ENCODE measurements at regions not wholly inside any gene's neighbourhood (a gene's known extent, or its start where the extent isn't known, plus 50 kb on each side); places are given as distances from the start of the nearest gene placed in this dataset.

- DNase-seq (ENCODE audit: low read depth): no peak
These were observed 1526.6 kb upstream of the FLRT2 start for GRCh38 chr14:84003346-84003745.

DNA sequence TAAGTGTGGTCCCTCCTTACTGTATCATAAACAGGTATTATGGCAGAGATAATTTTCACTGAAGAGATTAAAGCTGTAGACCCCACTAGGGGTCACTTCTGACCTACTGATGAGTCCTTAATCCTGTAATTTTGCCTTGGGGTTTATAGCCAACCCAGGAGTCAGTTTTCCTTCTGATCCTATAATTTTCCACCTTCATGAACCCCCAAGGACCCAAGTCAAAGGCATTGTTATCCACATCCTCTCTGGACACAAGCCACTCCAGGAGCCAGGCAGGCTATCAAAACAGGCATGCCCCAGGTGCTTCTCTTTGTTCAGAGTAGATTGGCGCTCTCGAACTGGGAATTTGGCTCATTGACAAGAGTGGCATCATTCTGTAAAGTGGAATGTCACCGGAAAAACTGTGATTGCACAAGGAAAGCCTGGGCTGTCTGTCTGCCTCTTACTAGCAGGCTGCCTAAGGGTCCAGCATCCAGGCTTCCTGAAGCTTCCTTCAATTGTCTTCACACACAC lies 1523.2 kb upstream of the FLRT2 start:
- DNase-seq (ENCODE audit: low read depth): no peak

DNA sequence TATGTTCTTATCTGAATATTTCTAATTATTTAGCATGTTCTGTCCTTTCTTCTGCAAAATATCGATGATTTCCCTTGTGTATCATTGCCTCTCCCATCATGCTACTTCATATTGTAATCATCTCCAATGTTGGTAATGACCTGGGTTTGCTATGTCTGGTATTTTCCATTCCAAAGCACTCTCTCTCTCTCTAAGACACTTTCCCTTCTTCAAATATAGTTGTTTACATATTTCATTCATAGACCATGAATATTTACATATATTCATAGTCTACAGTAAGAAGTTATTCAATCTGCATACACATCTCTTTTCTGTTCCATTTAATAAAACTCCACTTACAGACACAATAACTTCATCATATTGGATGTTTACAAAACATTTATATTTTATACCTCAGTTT lies 1516.5 kb upstream of the FLRT2 start:
- DNase-seq (ENCODE audit: low read depth): no peak

GRCh38 chr14:84017495-84017894 lies 1512.4 kb upstream of the FLRT2 start:
- no peak for DNase-seq (ENCODE audit: low read depth)

DNA sequence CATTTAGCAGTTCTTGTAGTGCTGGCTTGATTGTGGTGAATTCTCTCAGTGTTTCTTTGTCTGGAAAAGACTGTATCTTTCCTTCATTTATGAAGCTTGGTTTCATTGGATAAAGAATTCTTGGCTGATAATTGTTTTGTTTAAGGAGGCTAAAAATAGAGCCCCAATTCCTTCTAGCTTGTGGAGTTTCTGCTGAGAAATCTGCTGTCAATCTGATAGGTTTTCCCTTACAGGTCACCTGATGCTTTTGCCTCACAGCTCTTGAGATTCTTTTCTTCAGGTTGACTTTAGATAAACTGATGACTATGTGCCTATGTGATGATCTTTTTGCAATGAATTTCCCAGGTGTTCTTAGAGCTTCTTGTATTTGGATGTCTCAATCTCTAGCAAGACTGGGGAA lies 1508.5 kb upstream of the FLRT2 start:
- no peak for DNase-seq (ENCODE audit: low read depth)

DNA sequence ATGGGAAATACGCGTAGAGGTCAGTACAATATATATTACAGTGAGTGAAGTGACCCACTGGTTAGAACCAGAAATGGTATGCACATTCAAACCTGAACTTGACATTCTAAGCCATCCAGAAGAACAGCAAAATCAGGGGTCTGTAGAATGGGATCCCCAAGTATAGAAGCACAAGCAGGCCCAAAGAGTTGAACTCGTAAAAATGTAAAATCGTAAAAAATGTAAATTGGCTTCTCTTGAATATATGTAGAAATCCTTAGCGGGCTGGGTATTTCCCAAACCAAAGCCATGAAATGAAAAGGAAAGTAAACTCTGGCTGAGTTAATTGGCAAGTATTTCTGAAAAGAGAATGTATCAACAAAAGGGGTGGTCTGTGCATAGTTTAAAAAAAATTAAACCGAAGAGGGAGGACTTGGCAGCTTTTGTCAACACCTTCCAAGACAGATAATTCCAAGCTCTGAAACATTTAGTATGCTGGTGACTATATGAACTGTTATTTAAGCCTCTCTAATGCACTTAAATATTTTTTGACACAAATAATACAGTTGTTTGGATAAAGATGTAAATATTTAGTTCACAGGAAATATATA lies 1505.6 kb upstream of the FLRT2 start:
- DNase-seq (ENCODE audit: low read depth): no peak

DNA sequence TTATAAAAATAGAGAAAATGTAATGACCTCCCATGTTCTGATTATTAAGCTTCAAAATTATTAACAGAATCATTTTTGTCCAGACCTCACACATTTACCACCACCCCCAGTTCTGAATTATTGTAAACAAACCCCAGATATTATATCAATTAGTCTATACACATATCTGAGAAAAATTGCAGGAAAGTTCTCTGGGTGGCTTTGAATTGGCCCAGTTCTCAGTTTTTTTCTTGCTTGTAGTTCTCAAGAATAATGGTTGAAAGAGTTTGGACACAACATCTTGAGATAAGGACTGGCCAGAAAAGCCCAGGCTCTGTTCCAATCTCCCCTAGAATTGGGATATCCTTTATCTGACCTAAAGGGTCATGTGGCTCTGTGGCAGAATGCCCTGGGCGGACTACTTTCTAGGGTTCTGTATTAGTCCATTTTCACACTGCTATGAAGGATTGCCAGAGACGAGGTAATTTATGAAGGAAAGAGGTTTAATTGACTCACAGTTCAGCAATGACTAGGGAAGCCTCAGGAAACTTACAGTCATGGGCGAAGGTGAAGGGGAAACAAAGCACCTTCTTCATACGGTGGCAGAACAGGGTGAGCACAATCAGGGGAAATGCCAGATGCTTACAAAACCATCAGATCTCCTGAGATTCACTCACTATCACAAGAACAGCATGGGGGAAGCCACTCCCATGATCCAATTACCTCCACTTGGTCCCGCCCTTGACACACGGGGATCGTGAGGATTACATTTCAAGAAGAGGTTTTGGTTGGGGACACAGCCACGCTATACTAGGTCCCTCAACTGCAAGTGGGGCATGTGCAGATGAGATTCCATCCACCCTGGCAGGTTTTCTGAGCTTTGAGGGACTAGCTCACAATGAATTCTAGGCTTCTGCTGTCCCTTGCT lies 1504.6 kb upstream of the FLRT2 start:
- DNase-seq (ENCODE audit: low read depth): no peak

- no peak for DNase-seq (ENCODE audit: low read depth)
These were observed 1502.6 kb upstream of the FLRT2 start for GRCh38 chr14:84027351-84027750.

- DNase-seq (ENCODE audit: low read depth): no peak
These were observed 1501.8 kb upstream of the FLRT2 start for GRCh38 chr14:84028080-84028604.

DNA sequence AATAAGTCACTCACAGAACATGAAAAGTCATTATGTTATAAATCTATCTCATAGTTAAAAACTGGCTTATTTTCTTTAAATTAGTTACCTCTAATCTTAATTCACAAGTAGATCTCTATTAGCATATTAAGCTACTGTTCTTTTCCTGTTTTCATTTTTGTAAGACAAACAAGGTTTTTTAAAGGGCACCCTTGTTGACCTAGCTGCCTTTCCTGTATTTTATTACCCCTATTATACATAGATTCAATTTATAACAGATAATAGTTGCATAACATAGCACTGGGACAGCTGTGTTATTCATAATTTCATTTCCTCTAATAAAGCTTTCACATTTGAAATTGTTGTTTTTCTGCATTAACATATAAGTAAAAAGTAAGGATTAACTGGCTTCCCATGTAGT lies 1500.7 kb upstream of the FLRT2 start:
- no peak for DNase-seq (ENCODE audit: low read depth)

DNA sequence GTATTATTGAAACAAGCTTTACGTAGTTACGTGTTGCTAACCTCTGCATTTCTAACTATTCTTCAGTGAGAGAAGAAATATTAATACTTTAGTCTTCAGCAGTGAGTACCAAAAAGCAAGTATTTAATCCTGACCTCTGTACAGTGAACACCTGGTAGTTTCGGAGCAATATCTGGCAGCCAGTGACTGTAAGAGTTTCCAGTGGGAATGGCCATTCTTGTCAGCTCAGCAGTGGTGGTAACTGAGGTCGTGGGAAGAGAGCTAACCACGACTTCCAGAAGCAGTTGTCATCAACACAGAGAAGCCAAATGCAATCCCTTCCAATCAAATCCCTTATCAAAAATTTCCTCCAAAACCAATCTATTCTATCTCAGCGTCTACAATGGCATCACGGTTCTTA lies 1500.2 kb upstream of the FLRT2 start:
- no peak for DNase-seq (ENCODE audit: low read depth)

GRCh38 chr14:84036840-84037239 lies 1493.1 kb upstream of the FLRT2 start:
- no peak for DNase-seq (ENCODE audit: low read depth)

DNA sequence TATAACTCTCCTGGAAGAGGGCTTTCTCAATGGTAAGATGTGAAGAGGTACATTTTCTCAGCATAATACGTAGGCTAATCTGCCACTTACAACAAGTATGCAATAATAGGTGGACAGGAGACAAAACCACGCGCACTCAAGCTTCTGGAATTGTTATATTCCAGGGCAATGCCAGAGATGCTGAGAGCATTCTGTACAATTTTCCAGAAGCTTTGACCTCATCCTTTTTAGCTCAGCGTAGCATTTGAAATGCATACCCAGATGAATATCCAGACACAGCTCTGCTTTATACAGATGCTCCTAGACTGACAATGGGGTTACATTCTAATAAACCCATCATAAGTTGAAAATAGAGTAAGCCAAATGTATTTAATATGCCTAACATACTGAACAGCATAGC lies 1492.4 kb upstream of the FLRT2 start:
- DNase-seq (ENCODE audit: low read depth): no peak

DNA sequence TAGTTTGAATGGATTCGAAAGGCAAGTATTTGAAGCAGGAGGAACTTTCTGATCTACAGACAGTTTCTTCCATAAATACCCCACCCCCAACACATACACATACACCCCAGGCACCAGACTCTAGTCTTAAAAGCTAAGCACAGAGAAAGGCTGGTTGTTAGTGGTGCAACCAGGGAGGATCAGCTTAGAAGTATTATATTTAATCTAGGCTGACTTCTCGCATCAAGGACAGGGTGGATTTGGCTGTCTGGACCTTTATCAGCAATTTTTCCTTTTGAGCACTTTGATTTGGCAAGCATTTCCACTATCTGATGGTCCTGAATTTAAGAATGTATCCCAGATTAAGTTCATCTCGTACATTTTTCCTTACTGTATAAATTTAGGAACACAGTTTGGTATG lies 1489.8 kb upstream of the FLRT2 start:
- no peak for DNase-seq (ENCODE audit: low read depth)

GRCh38 chr14:84041421-84041820 lies 1488.5 kb upstream of the FLRT2 start:
- DNase-seq (ENCODE audit: low read depth): no peak

- DNase-seq (ENCODE audit: low read depth): no peak
These were observed 1487.0 kb upstream of the FLRT2 start for GRCh38 chr14:84042992-84043391.

- no peak for DNase-seq (ENCODE audit: low read depth)
These were observed 1465.4 kb upstream of the FLRT2 start for GRCh38 chr14:84064316-84065125.

DNA sequence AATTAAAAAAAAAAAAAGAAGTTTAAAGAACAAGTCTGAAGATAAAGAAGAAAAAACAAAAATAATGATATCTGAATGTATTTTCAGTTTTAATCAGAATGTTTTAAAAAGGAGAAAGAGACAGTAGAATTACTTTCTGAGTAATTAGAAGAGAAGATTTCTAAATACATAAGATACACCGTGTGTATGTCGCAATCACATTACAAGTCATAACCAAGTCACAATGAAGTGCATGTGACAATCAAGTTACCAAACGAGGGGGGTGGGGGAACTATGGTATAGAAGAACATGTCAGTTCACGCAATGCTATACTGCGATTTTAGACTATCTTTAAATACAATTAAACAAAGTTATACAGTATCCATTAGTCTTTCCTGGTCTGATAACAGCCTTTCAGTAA lies 1464.1 kb upstream of the FLRT2 start:
- no peak for DNase-seq (ENCODE audit: low read depth)

GRCh38 chr14:84068288-84068687 lies 1461.7 kb upstream of the FLRT2 start:
- no peak for DNase-seq (ENCODE audit: low read depth)

- DNase-seq (ENCODE audit: low read depth): no peak
These were observed 1458.9 kb upstream of the FLRT2 start for GRCh38 chr14:84071061-84071460.

DNA sequence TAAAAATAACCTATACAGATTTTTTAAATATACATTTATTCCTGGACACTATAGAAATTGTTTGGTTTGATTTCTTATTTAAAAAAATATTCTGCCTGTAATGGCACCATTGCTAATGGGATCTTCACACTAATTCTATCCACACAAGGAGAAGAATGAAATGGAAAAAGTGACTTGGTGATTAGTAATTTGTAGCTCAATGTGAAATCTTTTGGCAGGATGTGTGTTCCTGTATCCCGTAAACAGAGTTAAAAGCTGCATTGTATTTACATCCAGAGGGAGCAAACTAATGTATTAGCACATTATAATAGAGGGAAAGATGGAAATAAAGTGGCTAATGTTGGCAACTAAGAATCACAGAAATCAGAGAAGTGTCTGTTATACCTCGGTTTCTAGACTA lies 1455.3 kb upstream of the FLRT2 start:
- no peak for DNase-seq (ENCODE audit: low read depth)

DNA sequence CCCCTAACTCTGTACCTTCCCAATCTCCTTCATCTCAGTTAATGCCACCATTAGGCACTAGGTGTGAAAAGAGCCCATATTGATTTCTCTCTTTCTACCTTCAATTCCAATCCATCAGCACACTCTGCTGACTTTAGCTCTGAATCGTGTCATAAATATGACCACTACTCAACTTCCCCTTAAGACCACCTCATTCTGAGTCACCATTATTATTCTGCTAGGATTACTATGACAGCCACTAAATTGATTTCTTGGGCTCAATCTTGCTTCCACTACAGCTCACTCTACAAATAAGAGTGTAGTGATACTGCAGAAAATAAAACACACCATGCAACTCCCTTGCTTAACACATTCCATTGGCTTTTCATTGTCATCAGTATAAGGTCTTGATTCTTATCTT lies 1449.0 kb upstream of the FLRT2 start:
- no peak for DNase-seq (ENCODE audit: low read depth)
